A673 (cell line): ENCODE measurements at regions not wholly inside any gene's neighbourhood (a gene's known extent, or its start where the extent isn't known, plus 50 kb on each side); places are given as distances from the start of the nearest gene placed in this dataset.

Source experiments
- BruUV-seq: library from RNA; stranded (reverse); fragments of 400-500 nt; replicated peaks from 2 replicates; lab custom pipeline; 2021; lab: Mats Ljungman, UMichigan
- CTCF ChIA-PET: fragments of 300-600 bp; sonication (Branson Sonifier 250); formaldehyde crosslinking; loops from one replicate; lab custom pipeline; 2022; ENCODE audit warnings: antibody characterized with exemption; lab: Charles Lee
- POLR2A ChIA-PET: fragments of 300-600 bp; sonication (Branson Sonifier 250); formaldehyde crosslinking; loops from one replicate; lab custom pipeline; 2022; ENCODE audit warnings: antibody characterized with exemption; ENCODE audit not compliant: low non-redundant PET; lab: Charles Lee
- DNase-seq: peaks from one replicate; pipeline ENCODE4 v3.0.0-alpha.2; 2015; ENCODE audit warnings: low spot score
- H3K27ac ChIP-seq: fragments of 200-600 bp; sonication (generic); 2 replicates; pipeline ENCODE4 v1.5.1; 2016; ENCODE audit warnings: mixed run types, low read depth, mild to moderate bottlenecking, mixed read lengths, antibody characterized with exemption, low read length; ENCODE audit not compliant: poor library complexity, severe bottlenecking
- H3K27me3 ChIP-seq: fragments of 200-600 bp; sonication (generic); replicated peaks from 2 replicates; pipeline ENCODE4 v1.6.1; 2017; ENCODE audit warnings: mixed run types, low read depth, mild to moderate bottlenecking, mixed read lengths, antibody characterized with exemption, low read length; ENCODE audit not compliant: insufficient read depth, poor library complexity
- H3K36me3 ChIP-seq: fragments of 200-600 bp; sonication (generic); 2 replicates; pipeline ENCODE4 v1.6.1; 2016; ENCODE audit warnings: mixed run types, mild to moderate bottlenecking, mixed read lengths, antibody characterized with exemption, low read length; ENCODE audit not compliant: insufficient read depth, poor library complexity, severe bottlenecking
- H3K4me1 ChIP-seq: fragments of 200-600 bp; sonication (generic); 2 replicates; pipeline ENCODE4 v1.6.1; 2017; ENCODE audit warnings: mixed run types, mild to moderate bottlenecking, mixed read lengths, antibody characterized with exemption, low read length; ENCODE audit not compliant: insufficient read depth, poor library complexity, severe bottlenecking
- H3K4me3 ChIP-seq: fragments of 200-600 bp; sonication (generic); 2 replicates; pipeline ENCODE4 v1.5.1; 2016; ENCODE audit warnings: low read depth, mixed run types, mild to moderate bottlenecking, mixed read lengths, low read length; ENCODE audit not compliant: poor library complexity, severe bottlenecking
- H3K9me3 ChIP-seq: fragments of 200-600 bp; sonication (generic); 2 replicates; pipeline ENCODE4 v1.6.1; 2016; ENCODE audit warnings: mixed run types, low read depth, mild to moderate bottlenecking, mixed read lengths, antibody characterized with exemption, low read length; ENCODE audit not compliant: poor library complexity, severe bottlenecking
- EZH2 ChIP-seq: fragments of 200-600 bp; sonication (generic); IDR thresholded peaks from 2 replicates; pipeline ENCODE4 v1.6.1; 2017; ENCODE audit warnings: borderline replicate concordance, low read depth, mild to moderate bottlenecking, mixed read lengths, antibody characterized with exemption, low read length; ENCODE audit not compliant: poor library complexity, severe bottlenecking
- intact Hi-C: fragments of 100-400 bp; cut with micrococcal nuclease; formaldehyde crosslinking; loops from one replicate; pipeline ENCODE4 v1.10.0; 2022; ENCODE audit not compliant: unreplicated experiment
- TF ChIP-seq, protein P1 (sequence below): fragments of 300-800, 200-600 bp; sonication (generic); conservative IDR thresholded peaks from 2 replicates; pipeline ENCODE4 v1.5.1; 2017; ENCODE audit warnings: low read depth, mild to moderate bottlenecking, antibody characterized with exemption, low read length, moderate library complexity, mixed read lengths

DNA sequence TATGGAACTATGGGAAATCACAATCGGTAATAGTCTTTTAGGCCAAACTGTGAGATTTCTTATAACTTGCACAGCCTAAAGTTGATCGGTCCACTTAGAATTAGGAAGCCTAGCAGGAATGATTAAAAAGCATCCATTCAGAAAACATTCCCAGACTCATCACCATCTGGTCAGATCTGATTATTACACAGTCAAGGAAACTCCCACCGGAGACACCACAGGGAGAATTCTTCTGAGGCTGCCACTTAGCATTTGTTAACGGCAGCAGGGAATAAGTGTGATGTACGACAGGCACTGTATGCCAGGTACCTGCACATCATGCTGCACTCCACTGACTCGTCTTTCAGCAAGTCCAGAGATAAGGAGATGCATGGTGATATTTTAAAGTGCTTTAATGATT lies 227.6 kb upstream of the STEAP1 start:
- Histone ChIP-seq H3K9me3 (no peaks in the 10 kb centered on the region), H3K27ac (no peak overlapping the region), H3K27me3 (no peaks in the 10 kb centered on the region), H3K4me3 (no peak overlapping the region), H3K4me1 (no peaks in the 10 kb centered on the region), H3K36me3 (no peaks in the 10 kb centered on the region)
- BruUV-seq, result no TSS peak
- intact Hi-C loops, result no loop called here
- TF ChIP-seq, protein P1, sequence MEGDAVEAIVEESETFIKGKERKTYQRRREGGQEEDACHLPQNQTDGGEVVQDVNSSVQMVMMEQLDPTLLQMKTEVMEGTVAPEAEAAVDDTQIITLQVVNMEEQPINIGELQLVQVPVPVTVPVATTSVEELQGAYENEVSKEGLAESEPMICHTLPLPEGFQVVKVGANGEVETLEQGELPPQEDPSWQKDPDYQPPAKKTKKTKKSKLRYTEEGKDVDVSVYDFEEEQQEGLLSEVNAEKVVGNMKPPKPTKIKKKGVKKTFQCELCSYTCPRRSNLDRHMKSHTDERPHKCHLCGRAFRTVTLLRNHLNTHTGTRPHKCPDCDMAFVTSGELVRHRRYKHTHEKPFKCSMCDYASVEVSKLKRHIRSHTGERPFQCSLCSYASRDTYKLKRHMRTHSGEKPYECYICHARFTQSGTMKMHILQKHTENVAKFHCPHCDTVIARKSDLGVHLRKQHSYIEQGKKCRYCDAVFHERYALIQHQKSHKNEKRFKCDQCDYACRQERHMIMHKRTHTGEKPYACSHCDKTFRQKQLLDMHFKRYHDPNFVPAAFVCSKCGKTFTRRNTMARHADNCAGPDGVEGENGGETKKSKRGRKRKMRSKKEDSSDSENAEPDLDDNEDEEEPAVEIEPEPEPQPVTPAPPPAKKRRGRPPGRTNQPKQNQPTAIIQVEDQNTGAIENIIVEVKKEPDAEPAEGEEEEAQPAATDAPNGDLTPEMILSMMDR, result no peak
- TF ChIP-seq EZH2, result no peak
- ChIA-PET POLR2A (no interaction called here), CTCF (no interaction called here)
- DNase-seq, result no peak

- intact Hi-C loops, result no loop called here
- TF ChIP-seq, protein P1, result no peak
- TF ChIP-seq EZH2, result no peak
- ChIA-PET CTCF (no interaction called here), POLR2A (no interaction called here)
- Histone ChIP-seq H3K36me3 (no peaks in the 10 kb centered on the region), H3K9me3 (no peaks in the 10 kb centered on the region), H3K4me1 (no peaks in the 10 kb centered on the region), H3K27ac (no peak overlapping the region), H3K4me3 (no peak overlapping the region), H3K27me3 (no peaks in the 10 kb centered on the region)
- DNase-seq, result no peak
- no TSS peak for BruUV-seq
These were observed 226.5 kb upstream of the STEAP1 start for GRCh38 chr7:89927762-89928161.

DNA sequence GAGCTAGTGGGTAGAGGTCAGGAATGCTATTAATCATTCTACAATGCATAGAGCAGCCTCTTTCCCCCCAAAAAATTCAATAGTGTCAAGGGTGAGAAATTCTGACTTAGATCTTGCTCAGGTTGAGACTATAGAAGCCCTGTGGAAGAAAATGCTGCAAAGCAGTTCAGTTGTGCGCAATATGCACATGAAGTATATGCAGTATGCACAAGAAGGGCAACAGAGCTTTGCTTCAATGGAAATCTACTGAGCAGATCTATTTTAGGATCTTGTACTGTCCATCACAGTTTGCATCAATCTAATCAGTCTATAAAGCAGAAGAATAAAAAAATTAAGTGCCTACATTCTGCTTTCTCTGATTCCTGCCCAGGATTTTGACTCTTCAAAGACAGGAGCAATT lies 225.8 kb upstream of the STEAP1 start:
- no peak for TF ChIP-seq EZH2
- TF ChIP-seq, protein P1, result no peak
- Histone ChIP-seq H3K27ac (no peak overlapping the region), H3K36me3 (no peaks in the 10 kb centered on the region), H3K9me3 (no peaks in the 10 kb centered on the region), H3K4me3 (no peak overlapping the region), H3K27me3 (no peaks in the 10 kb centered on the region), H3K4me1 (no peaks in the 10 kb centered on the region)
- ChIA-PET CTCF (no interaction called here), POLR2A (interaction anchor here (0.7 kb wide), 1 partner anchor 17 kb away, joined by 3 read pairs; no protein-coding TSS in a partner anchor)
- intact Hi-C loops, result no loop called here
- DNase-seq, result no peak
- no TSS peak for BruUV-seq
